ENCODE measurements at regions not wholly inside any gene's neighbourhood (a gene's known extent, or its start where the extent isn't known, plus 50 kb on each side); places are given as distances from the start of the nearest gene placed in this dataset.

DNA sequence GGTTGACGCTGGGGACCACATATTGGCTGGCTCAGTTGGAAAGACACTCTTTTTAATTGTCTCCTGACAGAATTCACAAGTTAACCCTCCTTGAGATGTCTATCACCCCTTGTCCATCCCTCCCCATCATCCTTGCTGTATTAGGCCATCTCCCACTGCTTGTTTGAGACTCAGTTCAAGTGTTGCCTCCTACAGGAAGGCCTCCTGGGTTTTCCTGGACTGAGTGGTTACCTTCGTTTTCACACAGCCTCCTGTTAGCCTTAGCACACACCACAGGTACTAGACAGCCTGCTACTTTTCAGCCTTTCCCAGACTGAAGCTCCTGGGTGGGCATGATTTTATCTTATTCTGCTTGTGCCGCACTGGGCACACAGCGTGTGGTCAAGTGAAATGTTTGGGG is 145.3 kb upstream of the STX18 start:
- H3K27ac Mint-ChIP-seq: no peak overlapping the region
- ATAC-seq: no peak
- no peak for DNase-seq
- H3K4me3 Mint-ChIP-seq: no peak overlapping the region
- no peaks in the 10 kb centered on the region for H3K27me3 Mint-ChIP-seq
- H3K36me3 Mint-ChIP-seq (ENCODE audit: low read depth): peaks cover 17% of the 10 kb centered on the region
- peaks cover 11% of the 10 kb centered on the region for H3K4me1 Mint-ChIP-seq
- H3K9me3 Mint-ChIP-seq: peaks cover 5% of the 10 kb centered on the region

DNA sequence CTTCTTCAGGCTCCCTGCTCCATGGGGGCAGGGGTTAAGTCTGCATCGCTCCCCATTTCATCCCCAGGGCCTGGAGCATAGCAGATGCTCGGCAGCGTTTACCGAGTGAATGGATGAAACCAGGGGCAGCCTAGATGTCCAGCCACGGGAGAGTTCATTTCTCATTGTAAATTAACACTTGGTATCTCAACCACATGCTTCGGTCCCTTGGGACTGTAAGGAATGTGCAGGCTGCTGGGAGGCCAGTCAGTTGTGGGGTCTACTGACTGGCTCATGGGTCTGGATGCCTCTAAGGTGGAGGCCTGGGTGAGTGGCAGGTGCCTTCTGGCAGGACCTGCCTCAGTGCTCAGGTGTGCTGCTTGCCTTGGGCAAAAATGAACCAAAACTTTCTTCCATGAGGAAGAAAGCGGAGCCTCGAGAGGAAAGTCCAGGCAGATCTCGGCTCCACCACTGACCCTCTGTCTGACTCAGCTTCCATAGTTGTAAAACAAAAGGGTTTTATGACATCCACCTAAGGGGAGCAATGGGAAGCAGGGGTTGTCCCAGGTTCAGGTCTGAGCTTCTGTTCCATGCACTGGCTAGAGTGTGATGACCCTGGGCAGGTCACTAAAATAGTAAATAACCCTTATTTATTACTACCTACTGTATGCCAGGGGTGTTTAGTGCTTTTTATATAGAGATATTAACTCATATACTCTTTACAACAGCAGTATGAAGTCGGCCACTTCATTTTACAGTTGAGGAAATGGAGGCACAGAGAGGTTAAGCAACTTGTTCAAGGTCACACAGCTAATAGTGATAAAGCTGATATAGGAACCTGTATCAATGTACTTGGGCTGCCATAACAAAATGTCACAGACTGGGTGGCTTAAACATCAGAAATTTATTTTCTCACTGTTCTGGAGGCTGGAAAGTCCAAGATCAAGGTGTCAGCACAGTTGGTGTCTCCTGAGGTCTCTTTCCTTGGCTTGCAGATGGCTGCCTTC is 144.3 kb upstream of the STX18 start:
- no peak for ATAC-seq
- Mint-ChIP-seq H3K4me1 (peaks cover 11% of the 10 kb centered on the region), H3K9me3 (peaks cover 5% of the 10 kb centered on the region), H3K27me3 (no peaks in the 10 kb centered on the region), H3K27ac (no peak overlapping the region), H3K4me3 (no peak overlapping the region), H3K36me3 (ENCODE audit: low read depth) (peaks cover 14% of the 10 kb centered on the region)
- DNase-seq: no peak

DNA sequence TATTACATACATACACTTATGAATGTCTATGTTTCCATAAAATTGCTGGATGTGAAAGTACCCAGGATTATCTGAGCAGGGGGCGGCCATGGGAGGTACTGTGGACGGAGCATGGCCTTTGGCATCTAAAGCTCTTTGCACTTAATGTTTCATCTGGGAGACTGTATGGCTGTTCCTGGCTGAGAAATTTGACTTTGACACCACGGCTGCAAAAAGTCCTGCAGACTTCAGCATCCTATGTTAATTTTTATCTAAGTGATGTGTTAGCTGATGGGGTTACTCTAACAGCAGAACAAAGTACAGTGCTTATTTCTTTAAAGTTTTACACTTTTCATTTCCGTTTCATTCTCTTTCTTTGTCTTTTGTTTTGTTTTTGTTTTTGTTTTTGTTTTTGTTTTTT is 139.8 kb upstream of the STX18 start:
- DNase-seq (no peak), ATAC-seq (no peak)
- Mint-ChIP-seq H3K27ac (no peak overlapping the region), H3K4me3 (no peak overlapping the region), H3K4me1 (no peaks in the 10 kb centered on the region), H3K27me3 (no peaks in the 10 kb centered on the region), H3K36me3 (ENCODE audit: low read depth) (no peaks in the 10 kb centered on the region), H3K9me3 (no peaks in the 10 kb centered on the region)

DNA sequence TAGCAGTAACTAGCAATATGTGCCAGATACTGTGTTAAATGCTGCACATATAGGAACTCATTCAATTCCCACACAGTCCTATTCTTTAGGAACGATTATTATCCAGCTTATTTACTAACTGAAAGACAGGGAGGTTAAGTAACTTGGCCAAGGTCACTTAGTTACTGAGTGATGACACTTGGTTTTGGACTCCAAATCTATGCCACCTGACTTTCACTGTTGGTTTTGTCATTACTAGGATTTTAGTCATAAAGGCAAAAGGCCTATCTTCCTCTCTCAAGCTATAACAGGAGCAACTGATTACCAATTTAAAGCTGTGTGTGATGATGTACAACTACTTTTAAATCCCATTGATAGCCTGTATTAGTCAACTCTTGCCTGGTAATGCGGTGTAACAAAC is 138.9 kb upstream of the STX18 start:
- Mint-ChIP-seq H3K4me3 (no peak overlapping the region), H3K36me3 (ENCODE audit: low read depth) (no peaks in the 10 kb centered on the region), H3K9me3 (no peaks in the 10 kb centered on the region), H3K27ac (no peak overlapping the region), H3K27me3 (no peaks in the 10 kb centered on the region), H3K4me1 (no peaks in the 10 kb centered on the region)
- ATAC-seq: no peak
- DNase-seq: no peak

DNA sequence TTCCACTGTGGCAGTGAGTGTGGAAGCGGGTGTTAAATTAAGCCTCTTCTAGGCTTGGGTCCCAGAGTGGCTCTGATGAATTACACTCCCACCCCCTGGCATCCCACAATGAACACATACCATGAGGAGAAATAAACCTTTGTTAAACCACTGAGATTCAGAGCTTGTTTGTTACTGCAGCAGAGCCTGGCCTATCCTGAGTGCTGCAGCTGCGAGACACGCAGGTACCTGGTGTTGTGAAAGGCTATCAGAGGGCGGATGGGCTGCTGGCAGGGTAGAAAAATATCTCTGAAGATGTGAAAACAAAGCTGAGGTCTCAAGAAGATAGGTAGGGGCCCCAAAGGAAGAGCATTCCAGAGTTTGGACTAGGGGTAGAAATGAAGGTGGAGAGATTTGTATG is 138.4 kb upstream of the STX18 start:
- no peaks in the 10 kb centered on the region for H3K27me3 Mint-ChIP-seq
- ATAC-seq (no peak), DNase-seq (no peak)
- H3K27ac Mint-ChIP-seq: no peak overlapping the region
- H3K4me1 Mint-ChIP-seq: no peaks in the 10 kb centered on the region
- H3K4me3 Mint-ChIP-seq: no peak overlapping the region
- H3K9me3 Mint-ChIP-seq: no peaks in the 10 kb centered on the region
- H3K36me3 Mint-ChIP-seq (ENCODE audit: low read depth): no peaks in the 10 kb centered on the region

DNA sequence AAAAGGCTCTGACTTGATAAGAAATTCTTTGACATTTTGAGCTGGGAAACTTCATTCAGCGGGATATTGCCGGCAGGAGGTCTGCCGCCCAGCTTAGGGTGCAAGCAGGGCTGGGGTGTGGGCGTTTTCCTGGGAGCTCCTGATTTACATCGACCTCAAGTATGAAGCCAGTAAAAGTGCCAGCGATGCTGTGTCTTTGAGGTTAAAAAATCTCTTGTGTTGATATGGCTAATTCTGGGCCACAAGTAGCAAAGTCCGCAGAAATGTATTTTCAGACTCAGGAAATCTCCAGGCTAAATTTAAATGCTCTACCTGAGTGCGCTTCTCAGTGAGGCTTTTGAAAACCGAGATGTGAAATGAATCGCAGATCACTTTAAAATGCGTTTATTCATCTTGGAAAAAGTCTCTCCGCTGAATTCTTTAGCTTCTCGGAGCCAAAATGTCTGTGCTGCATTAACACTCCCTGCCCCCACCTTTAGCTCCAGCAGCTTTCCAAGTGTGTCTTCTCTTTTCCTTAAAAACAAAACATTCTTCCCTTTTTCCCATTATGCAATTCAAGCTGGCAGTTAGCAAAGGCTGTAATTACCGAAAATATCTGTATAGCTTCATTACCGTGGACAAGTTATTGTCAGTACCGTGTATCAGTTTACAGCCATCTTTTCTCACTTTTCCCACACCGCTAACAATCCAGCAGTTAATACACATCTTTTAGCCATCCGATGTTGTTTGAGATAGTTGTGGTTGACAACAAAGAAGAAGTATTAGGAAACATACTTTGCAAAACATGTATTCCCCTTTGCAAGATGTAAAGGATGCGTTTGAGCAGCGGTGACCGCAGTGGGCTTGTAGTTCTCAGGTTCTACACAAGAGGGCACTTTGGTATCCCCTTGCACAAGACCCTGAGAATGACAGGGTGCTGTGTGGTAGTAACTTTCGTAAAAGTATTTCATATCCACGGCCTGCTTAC is 136.0 kb upstream of the STX18 start:
- H3K36me3 Mint-ChIP-seq (ENCODE audit: low read depth): no peaks in the 10 kb centered on the region
- no peaks in the 10 kb centered on the region for H3K4me1 Mint-ChIP-seq
- H3K9me3 Mint-ChIP-seq: no peaks in the 10 kb centered on the region
- no peak overlapping the region for H3K27ac Mint-ChIP-seq
- H3K4me3 Mint-ChIP-seq: no peak overlapping the region
- no peak for DNase-seq
- H3K27me3 Mint-ChIP-seq: no peaks in the 10 kb centered on the region
- ATAC-seq: no peak

DNA sequence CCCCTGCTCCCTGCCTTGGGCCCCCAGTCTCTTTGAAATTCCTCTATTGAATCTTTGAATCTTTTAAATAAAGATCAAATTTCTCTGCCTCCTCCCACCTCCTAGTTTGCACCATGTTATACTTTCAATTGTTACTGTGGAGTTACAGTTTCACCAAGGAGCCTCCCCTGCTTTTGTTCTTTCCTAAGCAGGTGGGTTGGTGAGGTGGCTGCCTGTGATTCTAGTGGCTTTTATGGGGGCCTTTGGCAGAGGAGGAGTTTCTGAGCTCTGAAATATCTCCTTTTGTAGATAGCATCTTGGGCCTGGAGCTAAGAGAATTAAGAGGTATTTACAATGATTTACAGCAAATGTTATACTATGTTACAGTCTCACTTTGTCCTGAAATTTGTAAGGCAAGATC is 133.8 kb upstream of the STX18 start:
- no peaks in the 10 kb centered on the region for H3K27me3 Mint-ChIP-seq
- ATAC-seq: no peak

DNA sequence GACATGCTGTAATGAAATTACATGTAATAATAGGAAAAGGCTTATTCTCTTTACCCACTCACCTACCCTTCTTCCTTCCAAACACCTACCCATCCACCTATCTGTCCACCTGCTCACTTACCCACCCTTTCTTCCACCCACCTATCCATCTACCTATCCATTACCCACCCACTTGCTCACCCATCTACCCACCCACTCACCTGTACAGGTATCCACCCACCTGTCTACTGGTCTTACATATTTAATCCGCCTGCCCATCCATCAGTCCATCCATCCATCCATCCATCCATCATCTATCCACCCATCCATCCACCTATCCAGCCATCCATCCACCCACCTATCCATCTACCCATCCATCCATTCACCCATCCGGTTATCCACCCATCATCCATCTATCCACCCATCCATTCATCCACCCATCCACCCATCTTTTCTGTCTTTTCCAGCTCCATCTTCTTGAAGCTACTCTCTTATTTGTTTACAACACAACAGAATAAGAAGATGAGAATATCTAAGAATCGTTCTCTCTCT is 133.3 kb upstream of the STX18 start:
- Mint-ChIP-seq H3K4me3 (no peak overlapping the region), H3K4me1 (no peaks in the 10 kb centered on the region), H3K27ac (no peak overlapping the region), H3K9me3 (no peaks in the 10 kb centered on the region), H3K27me3 (no peaks in the 10 kb centered on the region), H3K36me3 (ENCODE audit: low read depth) (no peaks in the 10 kb centered on the region)
- no peak for ATAC-seq
- no peak for DNase-seq

More for the DNA sequence above, 133.8 kb upstream of the STX18 start:
- DNase-seq: no peak
- no peak overlapping the region for H3K4me3 Mint-ChIP-seq
- H3K36me3 Mint-ChIP-seq (ENCODE audit: low read depth): no peaks in the 10 kb centered on the region
- H3K4me1 Mint-ChIP-seq: no peaks in the 10 kb centered on the region
- no peak overlapping the region for H3K27ac Mint-ChIP-seq
- H3K9me3 Mint-ChIP-seq: no peaks in the 10 kb centered on the region

DNA sequence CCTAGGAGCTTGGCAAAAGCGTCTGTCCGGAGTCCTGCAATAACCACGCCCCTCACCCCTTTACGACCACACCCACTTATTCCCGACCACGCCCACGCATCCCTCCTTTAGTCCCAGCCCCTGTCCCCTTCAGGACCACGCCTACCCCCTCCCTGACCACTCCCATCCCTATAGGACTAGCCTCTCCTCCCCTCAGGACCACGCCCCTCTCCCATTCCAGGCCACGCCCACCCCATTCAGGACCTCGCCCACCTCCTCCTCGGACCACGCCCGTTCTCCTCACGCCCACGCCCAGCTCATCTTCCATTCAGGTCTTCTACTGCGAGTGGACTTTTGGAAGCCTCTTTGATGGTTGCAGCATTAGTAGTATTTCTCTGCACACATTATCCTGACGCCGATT is 131.2 kb upstream of the STX18 start:
- Mint-ChIP-seq H3K9me3 (no peaks in the 10 kb centered on the region), H3K4me3 (no peak overlapping the region)

DNA sequence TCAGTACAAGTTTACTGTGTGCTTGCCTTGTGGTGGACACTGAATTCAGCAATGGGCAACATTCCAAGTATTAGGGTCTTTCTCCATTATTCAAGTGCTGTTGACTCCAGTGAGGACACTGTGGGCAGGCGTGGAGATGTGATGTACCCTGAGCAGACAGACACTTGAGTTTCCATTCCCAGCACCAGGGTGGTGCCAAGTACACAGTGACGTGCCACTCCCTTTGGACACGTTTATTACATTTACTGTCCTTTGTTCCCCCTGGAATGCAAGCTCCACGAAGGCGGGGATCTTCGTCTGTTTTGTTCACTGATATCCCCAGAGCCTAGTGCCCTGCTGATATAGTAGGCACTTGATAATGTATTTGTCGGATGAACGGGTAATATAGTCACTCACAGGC is 130.6 kb upstream of the STX18 start:
- no peak overlapping the region for H3K4me3 Mint-ChIP-seq
- no peaks in the 10 kb centered on the region for H3K9me3 Mint-ChIP-seq
- ATAC-seq (no peak), DNase-seq (no peak)
- H3K27ac Mint-ChIP-seq: no peak overlapping the region
- peaks cover 2% of the 10 kb centered on the region for H3K36me3 Mint-ChIP-seq (ENCODE audit: low read depth)
- H3K27me3 Mint-ChIP-seq: no peaks in the 10 kb centered on the region
- H3K4me1 Mint-ChIP-seq: no peaks in the 10 kb centered on the region

More for the DNA sequence above, 131.2 kb upstream of the STX18 start:
- no peak overlapping the region for H3K27ac Mint-ChIP-seq
- DNase-seq (no peak), ATAC-seq (no peak)
- H3K27me3 Mint-ChIP-seq: no peaks in the 10 kb centered on the region
- H3K4me1 Mint-ChIP-seq: no peaks in the 10 kb centered on the region
- H3K36me3 Mint-ChIP-seq (ENCODE audit: low read depth): peaks cover 2% of the 10 kb centered on the region

DNA sequence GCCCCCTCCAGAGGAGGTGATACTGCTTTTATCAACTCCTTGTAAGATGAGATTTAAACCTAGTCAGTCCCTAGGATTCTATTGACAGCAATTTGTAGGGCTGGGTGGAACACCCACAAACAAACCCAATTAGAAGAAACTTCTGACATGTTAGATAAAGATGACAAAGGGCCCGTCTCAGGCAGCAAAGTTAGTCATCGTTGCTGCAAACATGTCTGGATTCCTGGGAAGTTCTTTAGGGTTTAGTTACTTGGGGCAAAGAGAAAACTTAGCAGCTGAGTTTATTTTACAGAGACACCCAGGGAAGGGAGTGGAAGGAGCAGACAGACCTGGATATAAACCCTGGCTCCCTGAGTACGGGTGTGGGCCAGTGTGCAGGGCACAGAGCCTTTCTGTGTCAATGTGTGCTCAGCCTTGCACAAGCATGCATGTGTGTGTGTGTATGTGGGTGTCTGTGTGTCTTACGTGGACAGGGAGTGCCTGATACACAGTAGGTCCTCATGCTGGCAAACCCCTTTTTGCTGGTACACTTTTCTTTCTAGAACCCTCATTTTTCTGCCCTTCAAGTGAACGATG is 130.0 kb upstream of the STX18 start:
- ATAC-seq (no peak), DNase-seq (no peak)
- peaks cover 2% of the 10 kb centered on the region for H3K36me3 Mint-ChIP-seq (ENCODE audit: low read depth)
- no peak overlapping the region for H3K27ac Mint-ChIP-seq
- H3K27me3 Mint-ChIP-seq: no peaks in the 10 kb centered on the region
- no peaks in the 10 kb centered on the region for H3K4me1 Mint-ChIP-seq
- no peaks in the 10 kb centered on the region for H3K9me3 Mint-ChIP-seq
- H3K4me3 Mint-ChIP-seq: no peak overlapping the region

DNA sequence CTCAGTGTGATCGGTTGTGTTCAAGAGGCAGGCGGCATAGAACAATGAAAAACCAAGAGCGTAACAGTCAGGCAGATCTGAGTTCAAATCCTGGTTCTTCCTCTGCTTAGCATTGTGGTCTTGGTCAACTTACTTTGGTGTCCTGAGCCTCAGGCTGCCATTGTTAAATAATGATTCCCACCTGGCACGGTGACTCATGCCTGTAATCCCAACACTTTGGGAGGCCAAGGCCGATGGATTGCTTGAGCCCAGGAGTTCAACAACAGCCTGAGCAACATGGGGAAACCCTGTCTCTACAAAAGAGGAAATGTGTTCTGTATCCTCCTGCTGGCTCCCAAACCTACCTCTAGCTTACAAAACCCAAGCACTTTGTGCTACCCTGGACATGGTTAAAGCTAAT is 129.0 kb upstream of the STX18 start:
- H3K4me3 Mint-ChIP-seq: no peak overlapping the region
- no peak for ATAC-seq

DNA sequence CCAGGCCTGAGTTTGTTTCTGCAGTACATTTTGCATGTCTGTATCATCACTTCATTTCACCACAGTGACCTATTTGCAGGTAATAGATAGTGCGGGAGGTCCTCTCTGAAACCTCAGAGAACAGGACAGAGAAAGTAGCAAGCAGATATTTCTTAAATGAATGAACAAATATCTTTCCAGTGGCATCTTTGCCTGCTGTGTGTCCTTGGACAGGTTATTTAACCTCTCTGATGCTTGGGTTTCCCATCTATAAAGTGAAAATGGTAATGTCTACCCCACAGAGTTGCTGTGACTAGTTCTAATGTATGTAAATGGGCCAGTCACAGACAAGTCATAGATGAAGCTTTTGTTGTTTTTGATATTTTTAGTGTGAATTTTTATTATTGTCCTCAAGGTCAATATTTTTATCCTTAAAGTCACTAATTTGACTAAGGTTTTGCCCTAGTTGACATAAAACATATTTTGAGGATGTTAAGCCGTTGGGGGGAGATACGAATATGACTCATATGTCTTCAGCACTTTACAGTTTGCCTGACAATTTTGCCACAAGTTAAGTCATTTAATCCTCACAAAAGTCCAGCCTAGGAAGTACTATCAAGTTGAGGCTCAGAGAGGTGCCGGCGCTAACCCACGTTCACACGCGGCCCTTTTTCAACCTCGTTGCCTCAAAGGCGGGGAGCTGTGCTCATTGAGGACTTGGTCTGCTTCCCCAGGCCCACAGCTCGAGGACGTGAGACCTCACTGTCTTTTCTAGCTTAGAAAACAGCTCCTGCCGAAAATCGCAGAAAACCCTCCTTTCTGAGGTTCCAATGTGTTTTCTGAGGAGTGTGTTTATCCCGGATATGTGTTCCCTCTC is 126.7 kb upstream of the STX18 start:
- Mint-ChIP-seq H3K27me3 (no peaks in the 10 kb centered on the region), H3K36me3 (ENCODE audit: low read depth) (peaks cover 2% of the 10 kb centered on the region), H3K27ac (no peak overlapping the region), H3K4me1 (no peaks in the 10 kb centered on the region), H3K9me3 (no peaks in the 10 kb centered on the region), H3K4me3 (no peak overlapping the region)
- ATAC-seq (no peak), DNase-seq (no peak)

More for the DNA sequence above, 129.0 kb upstream of the STX18 start:
- no peak overlapping the region for H3K27ac Mint-ChIP-seq
- DNase-seq: no peak
- H3K9me3 Mint-ChIP-seq: no peaks in the 10 kb centered on the region
- H3K27me3 Mint-ChIP-seq: no peaks in the 10 kb centered on the region
- peaks cover 2% of the 10 kb centered on the region for H3K36me3 Mint-ChIP-seq (ENCODE audit: low read depth)
- no peaks in the 10 kb centered on the region for H3K4me1 Mint-ChIP-seq
